ENCODE measurements at regions not wholly inside any gene's neighbourhood (a gene's known extent, or its start where the extent isn't known, plus 50 kb on each side); places are given as distances from the start of the nearest gene placed in this dataset.
"Not testable (repeated sequence)": the region's sequence is repeated elsewhere in the genome, so short reads cannot be mapped to it uniquely, and the experiment has no call there.

GRCh38 chr9:11686733-11687132, 1006.5 kb upstream of the TYRP1 start:
- no peak for TF ChIP-seq CTCF (IDR thresholded peaks at IDR 0.05; ENCODE audit: low read depth, low read length)
- Histone ChIP-seq H3K9me3 (ENCODE audit: control insufficient read depth, insufficient read depth, low read length) (peaks cover 16% of the 10 kb centered on the region), H3K4me3 (ENCODE audit: low read depth, low read length) (no peak overlapping the region), H3K27me3 (ENCODE audit: control insufficient read depth, insufficient read depth, low read length) (no peaks in the 10 kb centered on the region), H3K27ac (ENCODE audit: low read depth, low read length) (no peak overlapping the region)
- DNase-seq (ENCODE audit: low read depth, low spot score): no peak
- CTCF ChIA-PET: no interaction called here
- POLR2A ChIA-PET: no interaction called here

- DNase-seq (ENCODE audit: low read depth, low spot score): no peak
- 0 out of 2 replicates have a peak, but pooled peaks cover 5% of the 10 kb centered on the region for H3K9me3 ChIP-seq (ENCODE audit: control insufficient read depth, insufficient read depth, low read length)
- H3K27me3 ChIP-seq (ENCODE audit: control insufficient read depth, insufficient read depth, low read length): no peaks in the 10 kb centered on the region
- no peak overlapping the region for H3K4me3 ChIP-seq (ENCODE audit: low read depth, low read length)
- CTCF ChIA-PET: no interaction called here
- no peak overlapping the region for H3K27ac ChIP-seq (ENCODE audit: low read depth, low read length)
- TF ChIP-seq CTCF (IDR thresholded peaks at IDR 0.05; ENCODE audit: low read depth, low read length): no peak
- POLR2A ChIA-PET: no interaction called here
Observed at GRCh38 chr9:11697126-11697525, 996.1 kb upstream of the TYRP1 start.

- H3K27me3 ChIP-seq (ENCODE audit: control insufficient read depth, insufficient read depth, low read length): no peaks in the 10 kb centered on the region
- H3K4me3 ChIP-seq (ENCODE audit: low read depth, low read length): no peak overlapping the region
- H3K27ac ChIP-seq (ENCODE audit: low read depth, low read length): no peak overlapping the region
- POLR2A ChIA-PET: no interaction called here
- peaks cover 10% of the 10 kb centered on the region for H3K9me3 ChIP-seq (ENCODE audit: control insufficient read depth, insufficient read depth, low read length)
- CTCF ChIA-PET: no interaction called here
- DNase-seq (ENCODE audit: low read depth, low spot score): no peak
- no peak for TF ChIP-seq CTCF (IDR thresholded peaks at IDR 0.05; ENCODE audit: low read depth, low read length)
Observed at GRCh38 chr9:11701706-11702105, 991.5 kb upstream of the TYRP1 start.

GRCh38 chr9:11702548-11702947, 990.6 kb upstream of the TYRP1 start:
- ChIA-PET CTCF (no interaction called here), POLR2A (no interaction called here)
- no peak for DNase-seq (ENCODE audit: low read depth, low spot score)
- Histone ChIP-seq H3K27me3 (ENCODE audit: control insufficient read depth, insufficient read depth, low read length) (no peaks in the 10 kb centered on the region), H3K27ac (ENCODE audit: low read depth, low read length) (no peak overlapping the region), H3K9me3 (ENCODE audit: control insufficient read depth, insufficient read depth, low read length) (peaks cover 10% of the 10 kb centered on the region), H3K4me3 (ENCODE audit: low read depth, low read length) (no peak overlapping the region)
- no peak for TF ChIP-seq CTCF (IDR thresholded peaks at IDR 0.05; ENCODE audit: low read depth, low read length)

GRCh38 chr9:11704198-11704597, 989.0 kb upstream of the TYRP1 start:
- H3K27me3 ChIP-seq (ENCODE audit: control insufficient read depth, insufficient read depth, low read length); CTCF ChIA-PET; H3K27ac ChIP-seq (ENCODE audit: low read depth, low read length); POLR2A ChIA-PET; DNase-seq (ENCODE audit: low read depth, low spot score); H3K4me3 ChIP-seq (ENCODE audit: low read depth, low read length); H3K9me3 ChIP-seq (ENCODE audit: control insufficient read depth, insufficient read depth, low read length): not testable (repeated sequence)

GRCh38 chr9:11708899-11709298, 984.3 kb upstream of the TYRP1 start:
- POLR2A ChIA-PET: no interaction called here
- CTCF ChIA-PET: no interaction called here
- TF ChIP-seq CTCF (IDR thresholded peaks at IDR 0.05; ENCODE audit: low read depth, low read length): no peak

More at GRCh38 chr9:11708899-11709298, 984.3 kb upstream of the TYRP1 start:
- peaks cover 10% of the 10 kb centered on the region for H3K9me3 ChIP-seq (ENCODE audit: control insufficient read depth, insufficient read depth, low read length)
- H3K27ac ChIP-seq (ENCODE audit: low read depth, low read length): no peak overlapping the region
- H3K4me3 ChIP-seq (ENCODE audit: low read depth, low read length): no peak overlapping the region
- no peak for DNase-seq (ENCODE audit: low read depth, low spot score)
- H3K27me3 ChIP-seq (ENCODE audit: control insufficient read depth, insufficient read depth, low read length): no peaks in the 10 kb centered on the region
